A549 (cell line): ENCODE measurements at regions not wholly inside any gene's neighbourhood (a gene's known extent, or its start where the extent isn't known, plus 50 kb on each side); places are given as distances from the start of the nearest gene placed in this dataset.

Experiments used
- ATAC-seq, 2 experiments: fragments of 200-7000 bp in 1 of 2; fragments of >200 bp in 1 of 2; cut with Nextera tagmentation in 1 of 2; cut with Tn5 transposase in 1 of 2; 3 replicates each; pipeline versions ENCODE4 v1.8.0 to v1.9.1; 2018 to 2020; ENCODE audit warnings: mild to moderate bottlenecking in 1 of 2, moderate library complexity in 1 of 2
- CTCF ChIA-PET: fragments of 300-600 bp; sonication (Branson Sonifier 250); formaldehyde crosslinking; extraction: SDS; loops from one replicate; lab custom pipeline; 2021; ENCODE audit warnings: antibody characterized with exemption, inconsistent platforms; lab: Yijun Ruan, JAX
- POLR2A ChIA-PET: fragments of 350-600 bp; formaldehyde crosslinking; extraction: SDS; loops from one replicate; lab custom pipeline; 2021; ENCODE audit warnings: antibody characterized with exemption, inconsistent platforms; lab: Yijun Ruan, JAX
- DNase-seq, 2 experiments: peaks; one replicate each; pipeline versions ENCODE4 v3.0.0 to v3.0.0-alpha.2; 2011 to 2016; ENCODE audit warnings: low read depth in 1 of 2, low spot score in 1 of 2
- FAIRE-seq: peaks from 2 replicates; lab custom pipeline; 2011; peaks lifted over from hg19 to GRCh38; lab: Jason Lieb, UNC
- H3K27ac ChIP-seq, 2 experiments: fragments of >200 bp; sonication (Bioruptor Twin); formaldehyde crosslinking; 3 replicates each; pipeline ENCODE4 v1.5.1; 2016 to 2017
- H3K4me1 ChIP-seq: fragments of >200 bp; sonication (Bioruptor Twin); formaldehyde crosslinking; 3 replicates; pipeline ENCODE4 v1.6.1; 2016
- H3K4me2 ChIP-seq: fragments of >200 bp; sonication (Bioruptor Twin); formaldehyde crosslinking; 3 replicates; pipeline ENCODE4 v1.6.1; 2016
- H3K4me3 ChIP-seq: fragments of >200 bp; sonication (Bioruptor Twin); formaldehyde crosslinking; 3 replicates; pipeline ENCODE4 v1.5.1; 2016
- H3K9me3 ChIP-seq: fragments of >200 bp; sonication (Bioruptor Twin); formaldehyde crosslinking; 3 replicates; pipeline ENCODE4 v1.6.1; 2016
- E2F6 ChIP-seq: IDR thresholded peaks from 2 replicates; pipeline ENCODE4 v1.6.1; 2012; ENCODE audit warnings: low read depth, borderline replicate concordance
- EHMT2 ChIP-seq: fragments of 200-600 bp; sonication (generic); IDR thresholded peaks from 2 replicates; pipeline ENCODE4 v1.6.1; 2016; ENCODE audit warnings: antibody characterized with exemption, low read depth, mild to moderate bottlenecking, moderate library complexity
- ELK1 ChIP-seq: fragments of 150-350 bp; IDR thresholded peaks from 2 replicates; pipeline ENCODE4 v1.6.1; 2014; ENCODE audit warnings: low read depth, mild to moderate bottlenecking, low read length
- EP300 ChIP-seq, 2 experiments: fragments of >200 bp; sonication (Bioruptor Twin); formaldehyde crosslinking; IDR thresholded peaks; 2 replicates in 1 of 2; 3 replicates in 1 of 2; pipeline ENCODE4 v1.6.1; 2016 to 2017
- GATA3 ChIP-seq: IDR thresholded peaks from 2 replicates; pipeline ENCODE4 v1.6.1; 2012; ENCODE audit warnings: borderline replicate concordance
- JUN ChIP-seq, 2 experiments: fragments of >200 bp; sonication (Bioruptor Twin); formaldehyde crosslinking; IDR thresholded peaks; 2 replicates in 1 of 2; 3 replicates in 1 of 2; pipeline ENCODE4 v1.6.1; 2016 to 2017
- JUNB ChIP-seq: fragments of >200 bp; sonication (Bioruptor Twin); formaldehyde crosslinking; IDR thresholded peaks from 2 replicates; pipeline ENCODE4 v1.6.1; 2016
- MAFK ChIP-seq: fragments of 450-650 bp; IDR thresholded peaks from 2 replicates; pipeline ENCODE4 v1.6.1; 2014; ENCODE audit not compliant: partially characterized antibody
- MAX ChIP-seq: IDR thresholded peaks from 2 replicates; pipeline ENCODE4 v1.6.1; 2012
- MAZ ChIP-seq: fragments of 150-350 bp; IDR thresholded peaks from 2 replicates; pipeline ENCODE4 v1.6.1; 2014; ENCODE audit warnings: antibody characterized with exemption, low read depth, low read length, borderline replicate concordance
- NPAS2 ChIP-seq: fragments of 250-450 bp; sonication (Bioruptor Pico); IDR thresholded peaks from 2 replicates; pipeline ENCODE4 v1.8.0; 2022; ENCODE audit warnings: mild to moderate bottlenecking, moderate library complexity, borderline replicate concordance
- PHF8 ChIP-seq: fragments of 200-600 bp; sonication (generic); IDR thresholded peaks from 2 replicates; pipeline ENCODE4 v1.6.1; 2016; ENCODE audit warnings: low read depth, mild to moderate bottlenecking, antibody characterized with exemption, moderate library complexity, borderline replicate concordance
- POLR2A ChIP-seq: IDR thresholded peaks from 2 replicates; pipeline ENCODE4 v1.6.1; 2012; ENCODE audit warnings: mild to moderate bottlenecking, low read length
- RAD21 ChIP-seq, 2 experiments: fragments of >200 bp in 1 of 2; sonication (Bioruptor Twin) in 1 of 2; formaldehyde crosslinking in 1 of 2; IDR thresholded peaks in 1 of 2; conservative IDR thresholded peaks in 1 of 2; 2 replicates in 1 of 2; 3 replicates in 1 of 2; pipeline ENCODE4 v1.6.1; 2012 to 2018; ENCODE audit warnings: inconsistent platforms in 1 of 2
- REST ChIP-seq: fragments of 200-600 bp; sonication (generic); IDR thresholded peaks from 2 replicates; pipeline ENCODE4 v1.6.1; 2016; ENCODE audit warnings: antibody characterized with exemption, mild to moderate bottlenecking, moderate library complexity
- RFX5 ChIP-seq: fragments of 450-650 bp; IDR thresholded peaks from 2 replicates; pipeline ENCODE4 v1.7.1; 2014; ENCODE audit warnings: antibody characterized with exemption, mild to moderate bottlenecking, moderate library complexity
- SMC3 ChIP-seq: fragments of >200 bp; sonication (Bioruptor Twin); formaldehyde crosslinking; IDR thresholded peaks from 3 replicates; pipeline ENCODE4 v1.6.1; 2018; ENCODE audit warnings: inconsistent platforms
- SREBF2 ChIP-seq: fragments of 450-650 bp; IDR thresholded peaks from 2 replicates; pipeline ENCODE4 v1.6.1; 2014; ENCODE audit warnings: mild to moderate bottlenecking, moderate library complexity
- TP53 ChIP-seq: fragments of 250-450 bp; sonication (Bioruptor Pico); IDR thresholded peaks from 2 replicates; pipeline ENCODE4 v1.5.0; 2021; ENCODE audit warnings: mild to moderate bottlenecking, moderate library complexity
- USF2 ChIP-seq: fragments of 450-650 bp; IDR thresholded peaks from 2 replicates; pipeline ENCODE4 v1.6.1; 2014; ENCODE audit warnings: antibody characterized with exemption
- ZFP36 ChIP-seq: fragments of 450-650 bp; IDR thresholded peaks from 2 replicates; pipeline ENCODE4 v1.6.1; 2014; ENCODE audit warnings: borderline replicate concordance; ENCODE audit not compliant: partially characterized antibody
- whole genome bisulfite sequencing: methylation state at CpG from one replicate; pipeline ENCODE4 v1.1.6; 2017; ENCODE audit errors: missing lambda C conversion rate; 5-methylcytosine and 5-hydroxymethylcytosine counted together

GRCh38 chr4:60923075-60923474 is 277.1 kb upstream of the ADGRL3 start (continued):
- TF ChIP-seq ELK1 (no peak), POLR2A (no peak)

- Histone ChIP-seq H3K4me1 (no peaks in the 10 kb centered on the region), H3K27ac (no peak overlapping the region), H3K4me2 (no peak overlapping the region), H3K9me3 (no peaks in the 10 kb centered on the region), H3K4me3 (no peak overlapping the region)
- ATAC-seq, result no peak
- CTCF ChIA-PET, result no interaction called here
- DNase-seq, result no peak
- 12% methylated on average over 2 of the region's 2 CpGs for WGBS
- FAIRE-seq, result no peak
- POLR2A ChIA-PET, result no interaction called here
- TF ChIP-seq JUNB (no peak), SMC3 (no peak), PHF8 (no peak), E2F6 (no peak), MAX (no peak), RFX5 (no peak), EHMT2 (no peak), GATA3 (no peak), MAFK (no peak)
Observed at GRCh38 chr4:60926624-60927023, 273.5 kb upstream of the ADGRL3 start.

GRCh38 chr4:60930866-60931265 is 269.3 kb upstream of the ADGRL3 start:
- no peak for TF ChIP-seq NPAS2 (CRISPR knock-in tag)
- TF ChIP-seq RFX5, result no peak
- no peak for TF ChIP-seq TP53 (CRISPR knock-in tag)
- TF ChIP-seq USF2, result no peak
- TF ChIP-seq MAZ, result no peak
- TF ChIP-seq MAX, result no peak
- TF ChIP-seq JUN (IDR thresholded peaks at IDR 0.05), result no peak
- no peak for TF ChIP-seq ELK1
- no peak for TF ChIP-seq EP300 (IDR thresholded peaks at IDR 0.05)
- TF ChIP-seq ZFP36, result no peak
- no peak for TF ChIP-seq REST
- no peak for TF ChIP-seq RAD21 (conservative IDR thresholded peaks at IDR 0.05 in 1 of 2, IDR thresholded peaks at IDR 0.05 in 1 of 2)
- TF ChIP-seq POLR2A, result no peak
- no peak for TF ChIP-seq SREBF2

More at GRCh38 chr4:60930866-60931265, 269.3 kb upstream of the ADGRL3 start:
- Histone ChIP-seq H3K4me2 (no peak overlapping the region), H3K27ac (no peak overlapping the region), H3K9me3 (no peaks in the 10 kb centered on the region), H3K4me1 (no peaks in the 10 kb centered on the region), H3K4me3 (no peak overlapping the region)
- ChIA-PET CTCF (no interaction called here), POLR2A (no interaction called here)
- 38% methylated on average over 3 of the region's 3 CpGs for WGBS
- ATAC-seq, result no peak
- no peak for FAIRE-seq
- no peak for DNase-seq
